ENCODE measurements at regions not wholly inside any gene's neighbourhood (a gene's known extent, or its start where the extent isn't known, plus 50 kb on each side); places are given as distances from the start of the nearest gene placed in this dataset.

GRCh38 chr20:22425344-22426295 lies 158.8 kb downstream of the FOXA2 start:
- TF ChIP-seq POLR2A (IDR thresholded peaks at IDR 0.05; ENCODE audit: low read length) (no peak), GATA1 (IDR thresholded peaks at IDR 0.05; ENCODE audit: low read depth, low read length) (no peak)

GRCh38 chr20:22423190-22423832 lies 161.1 kb downstream of the FOXA2 start:
- no peak for DNase-seq
- no peak for TF ChIP-seq POLR2A (IDR thresholded peaks at IDR 0.05; ENCODE audit: low read length)
- no peak for TF ChIP-seq GATA1 (IDR thresholded peaks at IDR 0.05; ENCODE audit: low read depth, low read length)

More at GRCh38 chr20:22425344-22426295, 158.8 kb downstream of the FOXA2 start:
- DNase-seq: no peak

GRCh38 chr20:22420116-22420598 lies 164.2 kb downstream of the FOXA2 start:
- no peak for DNase-seq
- TF ChIP-seq GATA1 (IDR thresholded peaks at IDR 0.05; ENCODE audit: low read depth, low read length): no peak
- TF ChIP-seq POLR2A (IDR thresholded peaks at IDR 0.05; ENCODE audit: low read length): no peak

GRCh38 chr20:22418738-22419137 lies 165.6 kb downstream of the FOXA2 start:
- no peak for TF ChIP-seq GATA1 (IDR thresholded peaks at IDR 0.05; ENCODE audit: low read depth, low read length)
- no peak for TF ChIP-seq POLR2A (IDR thresholded peaks at IDR 0.05; ENCODE audit: low read length)
- DNase-seq: no peak

- DNase-seq: no peak
- TF ChIP-seq GATA1 (IDR thresholded peaks at IDR 0.05; ENCODE audit: low read depth, low read length): no peak
- TF ChIP-seq POLR2A (IDR thresholded peaks at IDR 0.05; ENCODE audit: low read length): no peak
Observed at GRCh38 chr20:22414305-22414742, 170.0 kb downstream of the FOXA2 start.

- TF ChIP-seq GATA1 (IDR thresholded peaks at IDR 0.05; ENCODE audit: low read depth, low read length) (no peak), POLR2A (IDR thresholded peaks at IDR 0.05; ENCODE audit: low read length) (no peak)
- no peak for DNase-seq
Observed at GRCh38 chr20:22412977-22413868, 171.1 kb downstream of the FOXA2 start.

GRCh38 chr20:22411627-22412450 lies 172.5 kb downstream of the FOXA2 start:
- peak; percentile 41 to 61 for DNase-seq
- TF ChIP-seq GATA1 (IDR thresholded peaks at IDR 0.05; ENCODE audit: low read depth, low read length) (no peak), POLR2A (IDR thresholded peaks at IDR 0.05; ENCODE audit: low read length) (no peak)

GRCh38 chr20:22411286-22411626 lies 173.1 kb downstream of the FOXA2 start:
- TF ChIP-seq GATA1 (IDR thresholded peaks at IDR 0.05; ENCODE audit: low read depth, low read length) (no peak), POLR2A (IDR thresholded peaks at IDR 0.05; ENCODE audit: low read length) (no peak)
- no peak for DNase-seq

GRCh38 chr20:22410556-22411130 lies 173.7 kb downstream of the FOXA2 start:
- TF ChIP-seq GATA1 (IDR thresholded peaks at IDR 0.05; ENCODE audit: low read depth, low read length): no peak
- TF ChIP-seq POLR2A (IDR thresholded peaks at IDR 0.05; ENCODE audit: low read length): no peak
- no peak for DNase-seq

GRCh38 chr20:22408521-22409402 lies 175.6 kb downstream of the FOXA2 start:
- TF ChIP-seq POLR2A (IDR thresholded peaks at IDR 0.05; ENCODE audit: low read length) (no peak), GATA1 (IDR thresholded peaks at IDR 0.05; ENCODE audit: low read depth, low read length) (no peak)
- DNase-seq: no peak

Data from erythroblast (primary cell).